Endothelial cell of umbilical vein (primary cell): ENCODE measurements at regions not wholly inside any gene's neighbourhood (a gene's known extent, or its start where the extent isn't known, plus 50 kb on each side); places are given as distances from the start of the nearest gene placed in this dataset.

ENCODE experiments used
- BruUV-seq: library from RNA; stranded (reverse); fragments of 400-500 nt; replicated peaks from 2 replicates; lab custom pipeline; 2021; lab: Mats Ljungman, UMichigan
- CTCF ChIA-PET: fragments of 300-600, 350-600 bp; sonication (Branson Sonifier 250); formaldehyde crosslinking; loops from one replicate; lab custom pipeline; 2021; ENCODE audit warnings: antibody characterized with exemption, inconsistent platforms; lab: Charles Lee
- POLR2A ChIA-PET: fragments of 300-600, 350-600 bp; sonication (Branson Sonifier 250); formaldehyde crosslinking; loops from one replicate; lab custom pipeline; 2021; ENCODE audit warnings: antibody characterized with exemption, inconsistent platforms; lab: Charles Lee
- DNase-seq: peaks from one replicate; pipeline ENCODE4 v3.0.0-alpha.2; 2011; ENCODE audit warnings: low read depth, low spot score
- FAIRE-seq: peaks from 2 replicates; lab custom pipeline; 2011; peaks lifted over from hg19 to GRCh38; lab: Jason Lieb, UNC
- H2AFZ ChIP-seq: 2 replicates; pipeline ENCODE4 v1.6.0; 2012; ENCODE audit warnings: low read depth, low read length, control low read depth, inconsistent platforms
- H3K27ac ChIP-seq: 2 replicates; pipeline ENCODE4 v1.5.1; 2011; ENCODE audit warnings: low read depth, mild to moderate bottlenecking, control low read depth, low read length, moderate library complexity; ENCODE audit not compliant: insufficient read depth
- H3K27me3 ChIP-seq, 2 experiments: 2 replicates each; pipeline versions ENCODE4 v1.6.0 to v1.6.1; 2011; ENCODE audit warnings: low read length in 2 of 2, mixed read lengths in 1 of 2; ENCODE audit not compliant: control insufficient read depth in 2 of 2, insufficient read depth in 2 of 2
- H3K36me3 ChIP-seq, 2 experiments: 2 replicates in 1 of 2; 3 replicates in 1 of 2; pipeline ENCODE4 v1.5.1; 2011; ENCODE audit warnings: low read length in 2 of 2, mild to moderate bottlenecking in 1 of 2, moderate library complexity in 1 of 2; ENCODE audit not compliant: control insufficient read depth in 2 of 2, insufficient read depth in 2 of 2; ENCODE audit errors: extremely low read depth in 1 of 2
- H3K4me1 ChIP-seq: 3 replicates; pipeline ENCODE4 v1.5.1; 2011; ENCODE audit warnings: mild to moderate bottlenecking, low read length; ENCODE audit not compliant: control insufficient read depth, insufficient read depth; ENCODE audit errors: extremely low read depth
- H3K4me2 ChIP-seq: 2 replicates; pipeline ENCODE4 v1.6.1; 2011; ENCODE audit warnings: low read length, control low read depth, mixed read lengths; ENCODE audit not compliant: insufficient read depth
- H3K4me3 ChIP-seq, 3 experiments: fragments of 200-600 bp in 1 of 3; sonication (generic), shearing (Covaris generic) in 1 of 3; replicated peaks in 1 of 3; 2 replicates each; pipeline ENCODE4 v1.5.1; 2011 to 2016; ENCODE audit warnings: control low read depth in 3 of 3, low read length in 3 of 3, mild to moderate bottlenecking in 2 of 3, inconsistent platforms in 1 of 3, low read depth in 1 of 3, moderate library complexity in 1 of 3; ENCODE audit not compliant: insufficient read depth in 1 of 3
- H3K79me2 ChIP-seq: 2 replicates; pipeline ENCODE4 v1.6.0; 2012; ENCODE audit warnings: low read length, inconsistent platforms; ENCODE audit not compliant: control insufficient read depth, insufficient read depth
- H3K9ac ChIP-seq: replicated peaks from 2 replicates; pipeline ENCODE3; 2011; ENCODE audit warnings: low read length, control low read depth; ENCODE audit not compliant: insufficient read depth; ENCODE audit errors: extremely low read depth
- H3K9me1 ChIP-seq: replicated peaks from 3 replicates; pipeline ENCODE4 v1.6.0; 2011; ENCODE audit warnings: mild to moderate bottlenecking, low read length; ENCODE audit not compliant: control insufficient read depth, insufficient read depth; ENCODE audit errors: extremely low read depth
- H3K9me3 ChIP-seq: replicated peaks from 2 replicates; pipeline ENCODE4 v1.5.1; 2012; ENCODE audit warnings: low read length, inconsistent platforms; ENCODE audit not compliant: control insufficient read depth, insufficient read depth
- H4K20me1 ChIP-seq: replicated peaks from 2 replicates; pipeline ENCODE3; 2011; ENCODE audit warnings: mild to moderate bottlenecking, low read length; ENCODE audit not compliant: control insufficient read depth, insufficient read depth; ENCODE audit errors: extremely low read depth
- GATA2 ChIP-seq: IDR thresholded peaks from 2 replicates; pipeline ENCODE4 v1.7.0; 2011; ENCODE audit warnings: low read depth, mild to moderate bottlenecking, moderate library complexity, mixed read lengths, low read length; ENCODE audit not compliant: insufficient read length, insufficient read depth
- JUN ChIP-seq: IDR thresholded peaks from 2 replicates; pipeline ENCODE4 v1.6.1; 2011; ENCODE audit warnings: borderline replicate concordance, low read depth; ENCODE audit not compliant: insufficient read length, insufficient read depth
- MAX ChIP-seq: IDR thresholded peaks from 2 replicates; pipeline ENCODE4 v1.6.1; 2011; ENCODE audit not compliant: insufficient read depth, insufficient read length
- MYC ChIP-seq: IDR thresholded peaks from one replicate; pipeline ENCODE4 v1.6.1; 2011; ENCODE audit warnings: mild to moderate bottlenecking, low read depth, low read length
- POLR2A ChIP-seq: IDR thresholded peaks from 2 replicates; pipeline ENCODE4 v1.6.1; 2012; ENCODE audit warnings: low read depth, mild to moderate bottlenecking, control low read depth, low read length
- dilution Hi-C: fragments of 300-500 bp; cut with MboI; formaldehyde crosslinking; loops from one replicate; pipeline ENCODE4 v1.15.0; 2019; ENCODE audit warnings: low sequenced_read_pairs; ENCODE audit not compliant: extremely low pct_ligation_motif_present
- intact Hi-C: fragments of 100-400 bp; cut with micrococcal nuclease; formaldehyde crosslinking; loops from one replicate; pipeline ENCODE4 v1.10.0; 2022
- TF ChIP-seq, protein P1 (sequence below), 2 donors: IDR thresholded peaks; 1 replicate in 1 of 2; 2 replicates in 1 of 2; pipeline ENCODE4 v1.5.1; 2011; ENCODE audit warnings: low read length in 2 of 2, mild to moderate bottlenecking in 2 of 2, moderate library complexity in 2 of 2, control low read depth in 1 of 2, inconsistent platforms in 1 of 2, low read depth in 1 of 2; ENCODE audit not compliant: insufficient read depth in 1 of 2; ENCODE audit errors: extremely low read depth in 1 of 2

- Histone ChIP-seq H3K4me3 (no peak overlapping the region), H3K9ac (no peak overlapping the region), H3K27ac (no peak overlapping the region), H4K20me1 (no peaks in the 10 kb centered on the region), H3K36me3 (no peaks in the 10 kb centered on the region), H3K27me3 (no peaks in the 10 kb centered on the region), H3K4me1 (no peaks in the 10 kb centered on the region), H2AFZ (no peak overlapping the region), H3K9me1 (no peaks in the 10 kb centered on the region), H3K79me2 (no peaks in the 10 kb centered on the region), H3K9me3 (peaks cover 6% of the 10 kb centered on the region), H3K4me2 (no peak overlapping the region)
- no TSS peak for BruUV-seq
- no peak for TF ChIP-seq GATA2
- TF ChIP-seq, protein P1, sequence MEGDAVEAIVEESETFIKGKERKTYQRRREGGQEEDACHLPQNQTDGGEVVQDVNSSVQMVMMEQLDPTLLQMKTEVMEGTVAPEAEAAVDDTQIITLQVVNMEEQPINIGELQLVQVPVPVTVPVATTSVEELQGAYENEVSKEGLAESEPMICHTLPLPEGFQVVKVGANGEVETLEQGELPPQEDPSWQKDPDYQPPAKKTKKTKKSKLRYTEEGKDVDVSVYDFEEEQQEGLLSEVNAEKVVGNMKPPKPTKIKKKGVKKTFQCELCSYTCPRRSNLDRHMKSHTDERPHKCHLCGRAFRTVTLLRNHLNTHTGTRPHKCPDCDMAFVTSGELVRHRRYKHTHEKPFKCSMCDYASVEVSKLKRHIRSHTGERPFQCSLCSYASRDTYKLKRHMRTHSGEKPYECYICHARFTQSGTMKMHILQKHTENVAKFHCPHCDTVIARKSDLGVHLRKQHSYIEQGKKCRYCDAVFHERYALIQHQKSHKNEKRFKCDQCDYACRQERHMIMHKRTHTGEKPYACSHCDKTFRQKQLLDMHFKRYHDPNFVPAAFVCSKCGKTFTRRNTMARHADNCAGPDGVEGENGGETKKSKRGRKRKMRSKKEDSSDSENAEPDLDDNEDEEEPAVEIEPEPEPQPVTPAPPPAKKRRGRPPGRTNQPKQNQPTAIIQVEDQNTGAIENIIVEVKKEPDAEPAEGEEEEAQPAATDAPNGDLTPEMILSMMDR (IDR thresholded peaks at IDR 0.05; ENCODE audit: extremely low read depth in 1 of 2, insufficient read depth in 1 of 2, low read depth in 1 of 2, low read length in 2 of 2), result no peak
- no peak for TF ChIP-seq MYC
- no peak for TF ChIP-seq MAX
- no peak for TF ChIP-seq POLR2A
- dilution Hi-C loops, result no loop called here
- ChIA-PET CTCF (no interaction called here), POLR2A (no interaction called here)
- DNase-seq (no peak), FAIRE-seq (no peak)
- intact Hi-C loops, result no loop called here
Measured at GRCh38 chr4:62513306-62513705, 1313.2 kb downstream of the ADGRL3 start.

GRCh38 chr4:62512271-62512670, 1312.1 kb downstream of the ADGRL3 start:
- no peak overlapping the region for H3K4me2 ChIP-seq
- no TSS peak for BruUV-seq
- no peak for TF ChIP-seq JUN
- H3K4me3 ChIP-seq, result no peak overlapping the region
- dilution Hi-C loops, result no loop called here
- H3K27me3 ChIP-seq, result no peaks in the 10 kb centered on the region
- no peak overlapping the region for H3K9ac ChIP-seq
- peaks cover 6% of the 10 kb centered on the region for H3K9me3 ChIP-seq
- no peak overlapping the region for H3K27ac ChIP-seq
- FAIRE-seq (no peak), DNase-seq (no peak)
- no peaks in the 10 kb centered on the region for H4K20me1 ChIP-seq
- no peaks in the 10 kb centered on the region for H3K9me1 ChIP-seq
- H3K36me3 ChIP-seq, result no peaks in the 10 kb centered on the region
- POLR2A ChIA-PET, result no interaction called here
- CTCF ChIA-PET, result no interaction called here
- H3K79me2 ChIP-seq, result no peaks in the 10 kb centered on the region
- H3K4me1 ChIP-seq, result no peaks in the 10 kb centered on the region
- H2AFZ ChIP-seq, result no peak overlapping the region
- intact Hi-C loops, result no loop called here
